Neural progenitor cell (in vitro differentiated cells): ENCODE measurements at regions not wholly inside any gene's neighbourhood (a gene's known extent, or its start where the extent isn't known, plus 50 kb on each side); places are given as distances from the start of the nearest gene placed in this dataset.

Experiments
- CTCF ChIP-seq: fragments of 200-600 bp; sonication (generic); IDR thresholded peaks from 2 replicates; pipeline ENCODE4 v1.5.1; 2017; ENCODE audit warnings: antibody characterized with exemption, mild to moderate bottlenecking
- EZH2 ChIP-seq: fragments of 200-600 bp; sonication (generic); IDR thresholded peaks from 2 replicates; pipeline ENCODE4 v1.6.1; 2017; ENCODE audit warnings: antibody characterized with exemption, mild to moderate bottlenecking, moderate library complexity

- TF ChIP-seq CTCF = no peak
- TF ChIP-seq EZH2 = no peak
Measured at GRCh38 chr10:33913194-33913593, 578.7 kb upstream of the NRP1 start.
